ENCODE measurements at regions not wholly inside any gene's neighbourhood (a gene's known extent, or its start where the extent isn't known, plus 50 kb on each side); places are given as distances from the start of the nearest gene placed in this dataset.

DNA sequence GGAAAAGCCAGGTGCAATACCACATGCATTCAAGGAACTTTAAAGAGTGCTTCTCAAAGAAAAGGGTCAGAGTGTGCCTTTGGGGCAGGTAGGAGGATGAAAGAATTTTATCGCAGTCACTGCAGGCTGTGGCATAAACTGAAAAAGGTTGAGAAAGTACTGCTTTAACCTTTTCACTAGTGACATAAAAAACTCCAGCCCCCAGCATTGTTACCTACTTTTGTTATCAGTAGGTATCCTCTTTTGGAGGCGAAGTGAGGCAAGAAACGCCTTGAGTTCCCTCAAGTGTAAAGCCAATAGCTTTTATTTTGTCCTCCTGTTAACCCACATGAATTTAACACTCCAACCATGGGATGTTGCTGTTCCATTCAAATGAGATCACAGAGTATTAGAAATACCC lies 64.7 kb upstream of the CHD1 start:
- no peak for DNase-seq

- no peak for DNase-seq
These were observed 63.7 kb upstream of the CHD1 start for GRCh38 chr5:98992552-98992951.

DNA sequence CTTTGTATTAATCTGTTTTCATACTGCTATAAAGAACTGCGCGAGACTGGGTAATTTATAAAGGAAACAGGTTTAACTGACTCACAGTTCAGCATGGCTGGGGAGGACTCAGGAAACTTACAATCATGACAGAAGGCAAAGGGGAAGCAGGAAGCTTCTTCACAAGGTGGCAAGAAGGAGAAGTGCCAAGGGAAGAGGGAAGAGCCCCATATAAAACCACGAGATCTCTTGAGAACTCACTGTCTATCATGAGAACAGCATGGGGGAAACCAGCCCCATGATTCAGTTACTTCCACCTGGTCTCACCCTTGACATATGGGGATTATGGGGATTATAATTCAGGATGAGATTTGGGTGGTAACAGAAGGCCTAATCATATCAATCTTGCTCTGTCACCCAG lies 60.9 kb upstream of the CHD1 start:
- no peak for DNase-seq

DNA sequence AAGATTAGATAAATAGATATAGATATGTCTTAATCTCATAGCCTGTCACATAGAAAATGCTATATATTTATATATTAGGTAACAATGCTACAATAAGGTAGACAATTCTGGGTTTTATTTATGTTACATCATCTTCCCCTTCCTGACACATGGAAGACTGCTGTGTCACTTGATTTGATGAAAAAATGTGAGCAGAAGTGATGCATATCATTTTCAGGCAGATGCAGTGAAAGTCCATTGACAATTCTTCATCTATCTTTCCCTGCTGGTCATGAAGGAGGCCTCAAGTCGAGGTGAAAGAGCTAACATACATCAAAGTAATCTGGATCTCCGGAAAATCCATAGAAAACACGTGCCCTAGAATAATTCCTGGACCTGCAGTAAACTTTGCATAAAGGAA lies 57.8 kb upstream of the CHD1 start:
- DNase-seq: no peak

GRCh38 chr5:98982880-98983279 lies 54.1 kb upstream of the CHD1 start:
- DNase-seq: no peak

Data from NCI-H146 (cell line).